Activated CD4-positive, alpha-beta memory T cell treated with anti-CD3 and anti-CD28 coated beads for 36 hours (primary cell): ENCODE measurements at regions not wholly inside any gene's neighbourhood (a gene's known extent, or its start where the extent isn't known, plus 50 kb on each side); places are given as distances from the start of the nearest gene placed in this dataset.

ENCODE experiments used
- CTCF ChIA-PET: fragments of 350-600 bp; sonication (Branson Sonifier 250); formaldehyde crosslinking; loops from one replicate; lab custom pipeline; 2021; ENCODE audit warnings: antibody characterized with exemption, inconsistent platforms; lab: Charles Lee
- POLR2A ChIA-PET: fragments of 350-600 bp; sonication (Branson Sonifier 250); formaldehyde crosslinking; loops from one replicate; lab custom pipeline; 2021; ENCODE audit warnings: antibody characterized with exemption; lab: Charles Lee
- DNase-seq: peaks from one replicate; pipeline ENCODE4 v3.0.0-alpha.2; 2020
- H3K27ac Mint-ChIP-seq: one replicate; pipeline ENCODE4 v1.8.0; 2021; ENCODE audit warnings: mixed read lengths
- H3K27me3 Mint-ChIP-seq: one replicate; pipeline ENCODE4 v1.8.0; 2021; ENCODE audit warnings: mixed read lengths
- H3K36me3 Mint-ChIP-seq: one replicate; pipeline ENCODE4 v1.8.0; 2021; ENCODE audit warnings: mixed read lengths
- H3K4me1 Mint-ChIP-seq: one replicate; pipeline ENCODE4 v1.8.0; 2021; ENCODE audit warnings: low read depth, mixed read lengths
- H3K4me3 Mint-ChIP-seq: one replicate; pipeline ENCODE4 v1.8.0; 2021; ENCODE audit warnings: mild to moderate bottlenecking, mixed read lengths
- H3K9me3 Mint-ChIP-seq: one replicate; pipeline ENCODE4 v1.8.0; 2021; ENCODE audit warnings: mixed read lengths
- intact Hi-C: fragments of 100-400 bp; cut with micrococcal nuclease; formaldehyde crosslinking; loops from one replicate; pipeline ENCODE4 v1.15.1; 2023

DNA sequence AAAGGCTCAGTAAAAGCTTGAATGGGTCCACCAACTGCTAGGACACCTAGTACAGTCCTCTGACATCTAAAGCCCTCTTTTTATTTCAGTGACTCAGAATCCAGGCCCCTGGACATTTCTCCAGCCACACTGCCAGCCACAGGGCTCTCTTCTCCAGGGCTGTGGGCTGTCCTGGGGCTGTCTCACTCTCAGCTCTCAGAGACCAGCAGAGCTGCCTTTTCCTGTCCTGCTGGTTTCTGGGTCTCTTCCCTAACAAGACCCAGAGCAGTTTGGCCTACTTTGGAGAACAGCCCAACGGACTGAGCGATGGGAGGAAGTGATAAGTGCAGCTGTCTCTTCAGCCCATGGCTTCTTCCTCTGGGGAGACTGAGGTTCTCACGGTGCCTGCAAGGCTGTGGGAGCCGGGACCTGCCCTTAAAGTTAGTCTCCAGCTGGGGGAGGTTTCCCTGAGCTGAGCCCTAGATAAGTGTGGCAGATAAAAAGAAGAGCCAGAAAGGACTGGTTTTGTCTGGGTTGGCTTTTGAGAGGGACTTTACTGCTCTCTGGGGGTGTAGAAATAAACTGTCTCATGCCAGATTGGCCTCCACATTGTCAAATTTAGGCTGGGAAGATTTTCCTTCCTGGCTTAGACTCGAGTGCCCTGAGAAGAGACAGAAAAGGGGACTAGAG, 979.8 kb downstream of the VRK1 start:
- Mint-ChIP-seq H3K27ac (no peak overlapping the region), H3K27me3 (no peaks in the 10 kb centered on the region), H3K4me3 (no peak overlapping the region), H3K9me3 (no peaks in the 10 kb centered on the region), H3K36me3 (no peaks in the 10 kb centered on the region), H3K4me1 (peaks cover 12% of the 10 kb centered on the region)
- intact Hi-C loops: no loop called here
- ChIA-PET CTCF (no interaction called here), POLR2A (no interaction called here)
- DNase-seq: no peak

DNA sequence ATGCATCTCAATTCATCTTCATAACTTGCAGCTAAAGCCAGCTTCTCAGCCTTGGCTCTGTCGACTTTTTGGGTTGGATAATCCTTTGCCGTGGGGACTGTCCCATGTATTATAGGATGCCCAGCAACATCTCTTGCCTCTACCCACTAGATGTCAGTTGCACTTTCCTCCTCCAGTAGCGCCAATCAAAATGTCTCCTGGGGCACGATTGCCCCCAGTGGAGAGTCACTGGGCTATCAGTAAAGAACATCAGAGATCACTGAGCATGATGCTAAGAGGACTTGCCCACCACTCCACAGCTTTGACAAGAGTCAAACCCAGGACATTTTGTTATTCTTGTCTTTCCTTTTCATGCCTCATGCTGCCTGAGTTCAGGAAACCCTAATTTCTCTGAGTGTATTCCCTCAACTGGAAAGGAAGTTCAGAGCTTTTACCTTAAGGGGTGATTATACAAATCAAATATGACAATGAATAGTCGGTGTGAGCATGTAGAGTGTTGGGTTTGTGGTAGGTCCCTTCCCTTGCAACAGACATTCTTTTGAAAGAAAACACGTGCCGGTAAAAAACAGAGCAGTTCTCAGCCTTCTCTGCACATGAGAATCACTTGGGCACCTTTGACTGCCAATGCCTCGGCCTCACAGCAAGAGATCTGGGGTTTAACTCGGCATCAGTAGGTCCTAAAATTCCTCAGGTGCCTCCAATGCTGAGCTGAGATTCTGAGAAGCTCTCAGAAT, 980.6 kb downstream of the VRK1 start:
- ChIA-PET POLR2A (no interaction called here), CTCF (no interaction called here)
- Mint-ChIP-seq H3K27me3 (no peaks in the 10 kb centered on the region), H3K27ac (no peak overlapping the region), H3K36me3 (no peaks in the 10 kb centered on the region), H3K4me3 (no peak overlapping the region), H3K9me3 (no peaks in the 10 kb centered on the region), H3K4me1 (peaks cover 12% of the 10 kb centered on the region)
- intact Hi-C loops: no loop called here
- DNase-seq: no peak

DNA sequence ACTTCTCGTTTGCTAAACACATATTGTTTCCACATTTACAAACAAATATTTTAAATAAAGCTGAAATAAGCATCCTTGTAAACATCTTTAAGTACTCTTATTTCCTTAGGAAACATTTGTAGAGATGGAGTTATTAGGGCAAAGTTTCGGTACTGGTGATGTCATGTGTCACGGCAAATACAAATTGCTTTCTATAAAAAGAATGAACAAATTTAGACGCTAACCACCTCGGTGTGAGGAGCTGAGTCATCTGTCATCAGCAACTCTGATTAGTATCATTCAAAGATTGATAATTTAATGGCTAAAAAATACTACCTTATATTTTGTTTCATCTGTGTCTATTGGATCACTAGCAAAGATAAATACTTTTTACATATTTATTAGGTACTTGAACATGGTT, 982.0 kb downstream of the VRK1 start:
- no peaks in the 10 kb centered on the region for H3K9me3 Mint-ChIP-seq
- CTCF ChIA-PET: no interaction called here
- H3K27ac Mint-ChIP-seq: no peak overlapping the region
- POLR2A ChIA-PET: no interaction called here
- intact Hi-C loops: no loop called here
- H3K4me1 Mint-ChIP-seq: peaks cover 12% of the 10 kb centered on the region
- H3K27me3 Mint-ChIP-seq: no peaks in the 10 kb centered on the region
- no peaks in the 10 kb centered on the region for H3K36me3 Mint-ChIP-seq
- H3K4me3 Mint-ChIP-seq: no peak overlapping the region
- no peak for DNase-seq

DNA sequence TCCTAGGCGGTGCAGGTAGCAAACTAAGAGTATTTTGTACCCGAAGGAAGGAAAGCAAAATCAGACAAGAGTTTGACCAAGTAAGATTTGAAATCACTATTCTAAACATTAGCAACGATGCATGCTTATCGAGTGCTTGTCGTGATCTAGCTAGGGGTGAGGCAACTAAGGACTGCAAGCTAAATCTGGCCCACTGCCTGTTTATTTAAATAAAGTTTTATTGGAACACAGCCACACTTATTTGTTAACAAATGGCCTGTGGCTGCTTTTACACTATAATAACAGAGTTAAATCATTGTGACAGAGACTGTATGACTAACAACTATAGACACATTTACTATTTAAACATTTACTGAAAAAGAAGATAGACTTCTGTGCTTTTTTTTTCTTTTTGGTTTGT, 983.6 kb downstream of the VRK1 start:
- Mint-ChIP-seq H3K9me3 (no peaks in the 10 kb centered on the region), H3K4me1 (peaks cover 17% of the 10 kb centered on the region), H3K4me3 (no peak overlapping the region), H3K36me3 (no peaks in the 10 kb centered on the region), H3K27ac (no peak overlapping the region), H3K27me3 (no peaks in the 10 kb centered on the region)
- no peak for DNase-seq
- CTCF ChIA-PET: no interaction called here
- intact Hi-C loops: no loop called here
- POLR2A ChIA-PET: no interaction called here

GRCh38 chr14:97781961-97782360, 984.8 kb downstream of the VRK1 start:
- Mint-ChIP-seq H3K9me3 (no peaks in the 10 kb centered on the region), H3K36me3 (no peaks in the 10 kb centered on the region), H3K27me3 (no peaks in the 10 kb centered on the region), H3K4me3 (no peak overlapping the region), H3K4me1 (peaks cover 14% of the 10 kb centered on the region), H3K27ac (no peak overlapping the region)
- DNase-seq: no peak
- ChIA-PET CTCF (no interaction called here), POLR2A (no interaction called here)
- intact Hi-C loops: no loop called here

DNA sequence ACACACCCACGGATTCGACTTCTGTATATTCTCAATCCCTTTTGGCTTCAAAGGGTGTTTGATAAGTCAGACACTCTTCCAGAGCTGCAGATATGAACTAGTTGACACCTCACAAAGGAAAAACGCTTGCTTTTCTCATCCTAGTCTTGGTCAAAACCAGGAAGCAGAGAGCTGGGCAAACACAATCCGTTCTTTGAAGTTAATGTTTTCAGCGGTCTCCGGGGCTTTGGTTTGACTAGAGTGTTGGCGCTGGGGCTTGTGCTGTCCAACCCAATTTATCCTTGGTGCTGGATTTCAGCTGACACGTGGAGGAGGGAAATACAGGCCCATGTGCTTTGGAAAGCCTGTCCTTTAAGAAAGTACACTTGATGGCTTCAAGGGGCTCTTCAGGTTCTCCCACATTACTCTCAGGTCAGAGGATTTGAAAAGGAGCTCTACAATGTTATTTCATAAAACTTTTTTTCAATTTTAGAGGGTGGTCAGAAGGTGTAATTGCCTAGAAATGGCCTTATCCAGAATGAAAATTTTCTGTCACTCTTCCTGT, 985.8 kb downstream of the VRK1 start:
- CTCF ChIA-PET: interaction anchor here (0.7 kb wide), 1 partner anchor 8 kb away, joined by 3 read pairs; no protein-coding TSS in a partner anchor
- Mint-ChIP-seq H3K4me3 (no peak overlapping the region), H3K36me3 (no peaks in the 10 kb centered on the region), H3K27ac (no peak overlapping the region), H3K9me3 (no peaks in the 10 kb centered on the region), H3K27me3 (no peaks in the 10 kb centered on the region), H3K4me1 (peaks cover 5% of the 10 kb centered on the region)
- intact Hi-C loops: no loop called here
- DNase-seq: no peak
- POLR2A ChIA-PET: no interaction called here

- CTCF ChIA-PET: no interaction called here
- H3K27ac Mint-ChIP-seq: no peak overlapping the region
- intact Hi-C loops: no loop called here
Observed at GRCh38 chr14:97785495-97785894, 988.3 kb downstream of the VRK1 start.

DNA sequence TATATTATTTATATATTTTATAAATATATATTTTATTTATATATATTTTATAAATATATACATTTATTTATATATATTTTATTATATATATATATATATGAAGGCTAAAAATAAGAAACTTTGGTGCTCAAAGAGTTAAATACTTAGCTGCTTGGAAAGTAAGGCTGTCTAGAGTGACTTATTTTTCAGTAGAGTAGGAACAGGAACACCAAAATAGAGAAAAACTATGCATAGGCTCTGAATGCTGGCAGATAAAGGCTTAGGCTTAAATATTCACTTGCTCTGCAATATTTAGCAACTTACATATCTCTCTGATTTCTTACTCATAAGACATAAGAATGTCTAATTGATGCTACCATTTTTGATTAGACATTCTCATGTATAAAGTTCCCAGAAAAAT, 991.2 kb downstream of the VRK1 start:
- H3K4me3 Mint-ChIP-seq: no peak overlapping the region
- peaks cover 5% of the 10 kb centered on the region for H3K4me1 Mint-ChIP-seq
- no peaks in the 10 kb centered on the region for H3K9me3 Mint-ChIP-seq
- POLR2A ChIA-PET: no interaction called here
- DNase-seq: no peak
- CTCF ChIA-PET: no interaction called here
- H3K36me3 Mint-ChIP-seq: no peaks in the 10 kb centered on the region
- H3K27ac Mint-ChIP-seq: no peak overlapping the region
- H3K27me3 Mint-ChIP-seq: no peaks in the 10 kb centered on the region
- intact Hi-C loops: loop anchor here (2.0 kb wide), 1 partner anchor 82 kb away; no protein-coding TSS in a partner anchor

More at GRCh38 chr14:97785495-97785894, 988.3 kb downstream of the VRK1 start:
- Mint-ChIP-seq H3K27me3 (no peaks in the 10 kb centered on the region), H3K9me3 (no peaks in the 10 kb centered on the region), H3K4me3 (no peak overlapping the region), H3K4me1 (peaks cover 5% of the 10 kb centered on the region), H3K36me3 (no peaks in the 10 kb centered on the region)
- no peak for DNase-seq
- POLR2A ChIA-PET: no interaction called here

DNA sequence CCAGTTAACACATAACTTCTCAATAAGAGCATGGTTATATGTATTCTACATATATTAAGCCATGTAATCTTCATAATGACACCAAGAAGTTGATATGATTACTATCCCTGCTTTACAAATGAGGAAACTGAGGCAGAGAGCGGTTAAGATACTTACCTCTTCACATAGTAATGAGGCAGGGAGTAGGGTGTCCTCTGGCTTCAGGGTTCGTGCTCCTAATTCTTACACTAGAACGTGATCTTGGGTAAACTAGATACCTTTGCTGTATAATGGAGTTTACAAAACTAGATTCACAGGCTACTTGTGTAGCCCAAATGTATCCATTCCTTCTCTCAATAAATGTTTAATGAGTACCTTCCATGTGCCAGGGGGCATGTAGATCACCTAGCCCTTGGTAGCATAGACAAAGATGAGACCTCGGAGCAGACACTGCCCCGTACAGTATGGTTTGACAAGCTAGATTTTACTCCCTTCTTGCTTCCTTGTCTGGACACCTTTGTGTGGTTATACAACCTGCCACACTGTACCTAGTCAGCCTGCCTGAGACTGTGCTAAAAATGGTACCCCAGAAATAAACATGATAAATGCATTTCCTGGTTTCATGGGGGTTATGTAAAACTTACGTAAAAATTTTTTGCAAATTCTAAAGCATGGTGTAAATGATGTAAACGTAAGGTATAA, 991.8 kb downstream of the VRK1 start:
- H3K4me3 Mint-ChIP-seq: no peak overlapping the region

GRCh38 chr14:97791072-97791471, 993.9 kb downstream of the VRK1 start:
- Mint-ChIP-seq H3K4me1 (peaks cover 1% of the 10 kb centered on the region), H3K27me3 (no peaks in the 10 kb centered on the region), H3K9me3 (no peaks in the 10 kb centered on the region), H3K4me3 (no peak overlapping the region), H3K27ac (no peak overlapping the region), H3K36me3 (no peaks in the 10 kb centered on the region)
- CTCF ChIA-PET: no interaction called here
- POLR2A ChIA-PET: no interaction called here
- no peak for DNase-seq
- intact Hi-C loops: no loop called here

More for the DNA sequence above, 991.8 kb downstream of the VRK1 start:
- Mint-ChIP-seq H3K36me3 (no peaks in the 10 kb centered on the region), H3K9me3 (no peaks in the 10 kb centered on the region), H3K27me3 (no peaks in the 10 kb centered on the region), H3K4me1 (peaks cover 5% of the 10 kb centered on the region), H3K27ac (no peak overlapping the region)
- POLR2A ChIA-PET: no interaction called here
- intact Hi-C loops: loop anchor here (2.0 kb wide), 1 partner anchor 82 kb away; no protein-coding TSS in a partner anchor
- no peak for DNase-seq
- CTCF ChIA-PET: interaction anchor here (0.8 kb wide), 1 partner anchor 12 kb away, joined by 3 read pairs; no protein-coding TSS in a partner anchor

GRCh38 chr14:97791906-97792305, 994.7 kb downstream of the VRK1 start:
- ChIA-PET POLR2A (no interaction called here), CTCF (no interaction called here)
- Mint-ChIP-seq H3K9me3 (no peaks in the 10 kb centered on the region), H3K36me3 (no peaks in the 10 kb centered on the region), H3K4me1 (peaks cover 6% of the 10 kb centered on the region), H3K27me3 (no peaks in the 10 kb centered on the region), H3K27ac (no peak overlapping the region), H3K4me3 (no peak overlapping the region)
- no peak for DNase-seq
- intact Hi-C loops: no loop called here

DNA sequence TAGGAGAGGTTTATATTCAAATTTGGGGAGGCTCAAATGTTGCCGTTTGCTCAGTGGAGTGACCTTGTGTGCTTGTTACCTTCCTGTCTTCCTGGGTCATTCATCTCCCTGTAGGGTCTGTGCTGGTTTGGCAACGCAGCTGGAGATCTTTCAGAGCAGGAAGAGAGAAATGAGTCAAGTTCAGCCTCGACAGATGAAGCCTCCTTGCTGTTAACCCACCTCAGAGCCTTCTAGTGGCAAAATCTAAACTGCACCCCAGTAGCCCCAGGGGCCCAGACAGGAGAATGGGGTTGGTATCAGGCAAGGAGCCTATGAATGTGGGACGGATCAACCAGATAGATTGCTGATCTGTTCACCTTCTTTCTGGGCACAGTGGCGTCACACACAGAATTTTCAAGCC, 999.3 kb downstream of the VRK1 start:
- H3K4me1 Mint-ChIP-seq: peaks cover 6% of the 10 kb centered on the region
- CTCF ChIA-PET: no interaction called here
- H3K36me3 Mint-ChIP-seq: no peaks in the 10 kb centered on the region
- POLR2A ChIA-PET: no interaction called here
- no peaks in the 10 kb centered on the region for H3K9me3 Mint-ChIP-seq
- intact Hi-C loops: no loop called here
- H3K4me3 Mint-ChIP-seq: no peak overlapping the region
- no peak for DNase-seq
- no peak overlapping the region for H3K27ac Mint-ChIP-seq
- no peaks in the 10 kb centered on the region for H3K27me3 Mint-ChIP-seq
